Head of caudate nucleus (tissue), 42 donors: ENCODE measurements at regions not wholly inside any gene's neighbourhood (a gene's known extent, or its start where the extent isn't known, plus 50 kb on each side); places are given as distances from the start of the nearest gene placed in this dataset.
A peak's percentile ranks its signal among the peaks of the same experiment; 100 is the strongest.

Experiments used
- DNase-seq, 42 donors: peaks; one replicate each; pipeline versions ENCODE4 v3.0.0 to v3.0.0-alpha.2; 2020 to 2021; ENCODE audit warnings: mixed read lengths in 7 of 42
- intact Hi-C: fragments of 100-400 bp; cut with DNase I; formaldehyde crosslinking; loops from one replicate; pipeline ENCODE4 v1.15.0; 2022

DNA sequence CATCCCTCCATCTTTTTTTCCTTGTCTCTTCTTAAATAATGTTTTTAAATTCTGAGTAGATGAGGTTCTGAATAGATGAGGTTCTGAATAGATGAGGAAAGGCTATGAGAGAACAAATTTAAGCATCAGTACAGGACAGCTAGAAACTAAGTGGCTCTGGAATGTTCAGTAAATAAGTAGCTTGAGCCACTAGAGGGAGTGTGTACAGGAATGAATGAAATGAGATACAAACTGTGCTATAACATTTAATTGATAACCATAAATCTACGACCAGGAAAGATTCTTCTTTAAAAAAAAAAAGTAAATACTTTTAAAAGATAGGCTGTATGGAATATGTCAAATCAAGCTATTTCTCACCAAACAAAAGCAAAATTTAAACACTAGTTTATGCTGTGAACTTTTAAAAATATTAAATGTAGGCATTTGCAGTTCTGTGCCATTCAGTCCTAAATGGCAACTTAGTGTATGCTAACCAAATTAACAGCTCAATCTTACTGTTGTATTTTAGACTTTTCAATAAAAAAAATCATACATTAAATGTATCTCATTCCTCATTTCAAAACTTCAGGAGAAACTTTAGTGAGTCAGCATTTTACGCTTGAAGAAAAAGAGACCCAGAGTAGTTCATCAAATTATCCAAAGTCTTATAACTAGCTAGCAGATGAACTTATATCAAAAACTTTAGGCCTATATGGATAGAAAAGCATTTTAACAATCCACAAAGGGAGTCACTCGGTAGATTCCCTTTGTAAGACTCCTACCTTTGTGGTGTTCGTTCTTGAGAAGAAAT lies 70.4 kb upstream of the SNX2 start:
- DNase-seq: peak in 2 of 42 donors; percentile 10 to 11
- intact Hi-C loops: no loop called here

DNA sequence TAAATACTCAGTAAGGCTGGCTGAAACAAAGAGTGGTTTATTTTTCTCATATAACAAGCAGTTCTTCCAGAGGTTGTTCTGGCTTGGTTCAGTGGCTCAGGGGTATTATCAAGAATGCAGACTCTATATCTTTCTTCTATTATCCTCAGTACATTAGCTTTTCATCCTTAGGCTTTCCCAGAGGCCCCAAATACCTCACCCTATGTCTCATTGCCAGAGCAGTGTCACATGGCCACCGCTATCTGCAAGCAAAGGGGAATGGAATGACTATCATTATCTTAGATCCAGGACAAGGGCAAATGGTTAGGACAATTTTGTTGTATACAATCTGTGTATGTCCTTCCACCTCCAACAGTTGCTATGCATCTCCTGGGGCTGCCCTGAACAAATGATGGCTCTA lies 69.0 kb upstream of the SNX2 start:
- no peak for DNase-seq
- intact Hi-C loops: no loop called here

DNA sequence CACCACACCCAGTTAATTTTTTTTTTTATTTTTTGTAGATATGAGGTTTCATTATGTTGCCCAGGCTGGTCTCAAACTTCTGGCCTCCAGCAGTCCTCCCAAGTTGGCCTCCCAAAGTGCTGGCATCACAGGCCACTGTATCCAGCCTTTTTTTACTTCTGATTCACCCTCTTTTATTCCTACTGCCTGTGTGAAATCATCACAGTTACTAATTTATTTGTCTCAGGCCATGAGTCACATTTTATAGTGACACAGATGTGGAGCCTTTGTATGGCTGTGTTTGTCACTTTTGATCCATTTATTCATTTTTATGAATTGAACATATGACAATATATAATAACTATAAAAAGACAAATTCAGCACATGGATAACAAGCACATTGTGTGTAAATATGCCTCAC lies 67.1 kb upstream of the SNX2 start:
- no peak for DNase-seq
- intact Hi-C loops: no loop called here

DNA sequence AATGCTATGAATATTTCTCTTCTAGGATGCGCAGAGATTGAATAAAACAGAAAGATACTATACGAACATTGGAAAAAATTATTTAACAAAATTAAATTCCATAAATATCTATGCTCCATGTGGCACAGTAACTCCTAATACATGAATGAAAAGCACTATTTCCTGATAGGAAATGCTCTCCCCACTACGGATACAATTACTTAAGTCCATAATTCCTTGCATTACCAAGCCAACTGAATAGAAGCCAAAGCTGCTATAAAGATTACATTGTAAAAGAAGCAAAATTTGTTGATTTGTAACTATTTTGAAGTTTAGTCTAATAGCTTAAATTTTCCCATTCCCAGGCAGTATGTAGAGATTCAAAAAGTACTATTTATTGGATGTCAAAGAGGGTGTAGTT lies 61.8 kb upstream of the SNX2 start:
- DNase-seq: no peak
- intact Hi-C loops: no loop called here

DNA sequence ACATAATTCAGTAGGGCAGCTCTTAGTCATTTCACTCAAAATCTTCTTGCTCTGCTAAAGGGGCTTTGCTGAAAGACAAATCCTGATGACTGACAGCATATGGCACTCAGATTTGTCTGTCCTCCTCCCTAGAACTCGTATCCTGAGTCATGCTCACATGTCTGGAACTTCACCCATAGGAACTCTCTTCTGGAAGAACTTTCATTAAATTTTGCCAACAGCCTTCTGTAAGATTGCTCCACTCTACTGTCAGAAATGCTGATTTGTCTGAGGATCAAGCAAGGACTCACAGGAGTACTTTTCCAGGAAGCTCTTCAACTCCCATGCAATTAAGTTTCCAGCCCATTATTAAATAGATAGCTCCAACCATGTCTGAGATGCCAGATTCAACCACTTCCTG lies 59.8 kb upstream of the SNX2 start:
- intact Hi-C loops: no loop called here
- DNase-seq: no peak

DNA sequence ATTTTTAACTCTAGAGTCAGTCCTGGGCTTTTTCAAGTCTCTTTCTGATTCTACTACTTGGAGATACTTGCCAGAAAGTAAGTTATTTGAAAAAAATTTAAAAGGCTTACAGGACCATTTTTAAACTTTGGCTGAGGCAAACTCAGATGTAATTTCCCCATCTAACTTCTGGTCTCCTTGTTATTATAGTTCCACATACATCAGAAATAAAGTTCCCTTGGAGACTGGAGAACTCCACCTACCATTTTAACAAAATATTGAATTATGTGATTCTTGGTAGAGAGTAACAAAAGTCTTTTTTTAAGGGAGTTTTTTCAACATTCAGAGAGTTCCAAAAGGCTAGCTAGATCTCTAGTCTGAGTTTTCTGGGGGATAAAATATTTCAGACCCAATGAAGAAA lies 56.3 kb upstream of the SNX2 start:
- DNase-seq: no peak
- intact Hi-C loops: no loop called here

DNA sequence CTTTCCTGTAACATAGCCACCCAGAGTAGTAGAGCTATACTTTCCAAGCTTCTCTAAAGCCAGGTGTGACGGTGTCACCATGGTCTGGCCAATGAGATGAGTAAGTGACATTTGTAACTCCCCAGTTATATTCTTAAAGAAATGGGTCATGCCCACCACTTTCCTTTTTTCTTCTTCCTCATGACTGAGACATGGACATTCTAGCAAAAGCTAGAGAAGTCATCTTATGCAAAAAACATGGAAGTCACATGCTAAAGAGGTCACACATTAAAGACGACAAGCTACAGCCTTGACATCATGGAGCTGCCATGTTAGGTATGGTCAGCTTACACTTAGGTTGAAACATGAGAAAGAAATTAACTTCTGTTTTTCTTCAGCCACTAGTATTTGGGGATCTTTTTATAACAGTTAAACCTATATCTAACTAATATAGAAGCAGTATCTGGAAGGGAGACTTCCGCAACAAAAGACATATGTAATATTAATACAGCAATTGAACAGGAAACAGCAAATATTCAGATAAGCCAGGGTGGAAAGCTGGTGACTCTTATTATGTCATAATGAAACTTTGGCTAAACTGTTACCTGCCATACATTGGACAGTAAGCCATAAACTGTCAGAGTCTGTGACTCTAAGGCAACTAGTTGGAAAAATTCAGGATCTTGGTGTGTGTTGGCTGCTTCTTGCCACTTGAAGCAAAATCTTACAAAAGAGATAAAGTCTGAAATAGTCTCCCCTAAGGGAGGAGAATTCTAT lies 54.7 kb upstream of the SNX2 start:
- intact Hi-C loops: no loop called here
- no peak for DNase-seq

DNA sequence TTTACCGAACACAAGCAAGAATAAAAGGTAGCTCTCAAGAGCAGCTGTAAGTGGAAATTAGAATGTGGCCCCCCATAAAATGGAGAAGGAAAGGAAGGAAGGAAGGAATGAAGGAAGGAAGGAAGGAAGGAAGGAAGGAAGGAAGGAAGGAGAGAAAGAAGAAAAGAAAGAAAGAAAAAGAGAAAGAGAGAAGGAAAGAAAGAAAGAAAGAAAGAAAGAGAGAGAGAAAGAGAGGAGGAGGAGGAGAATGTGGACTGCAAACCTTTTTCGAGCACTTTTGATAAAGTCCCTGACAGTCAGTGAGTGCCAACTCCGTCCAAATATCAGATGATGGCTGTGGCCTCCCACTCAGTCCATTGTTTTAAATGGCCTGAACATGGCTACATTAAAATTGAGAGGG lies 53.8 kb upstream of the SNX2 start:
- intact Hi-C loops: no loop called here

DNA sequence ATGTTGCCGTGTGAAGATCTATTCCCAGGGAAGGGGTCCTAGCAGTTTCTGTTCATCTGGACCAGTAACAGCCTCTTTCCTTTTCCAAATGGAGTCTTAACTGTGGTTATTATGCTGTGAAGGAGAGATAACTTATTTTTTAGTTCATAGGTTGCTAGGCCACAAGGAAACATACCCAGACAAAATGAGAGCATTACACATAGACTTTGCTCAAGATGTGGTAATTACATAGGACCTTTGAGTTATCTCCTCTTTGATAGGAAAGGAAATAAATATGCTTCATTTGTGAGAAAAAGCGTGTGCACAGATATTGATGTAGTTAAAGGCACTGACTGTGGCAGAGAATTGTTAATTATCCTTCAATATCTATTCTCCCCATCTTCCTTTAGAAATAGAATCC lies 52.5 kb upstream of the SNX2 start:
- no peak for DNase-seq
- intact Hi-C loops: no loop called here

More for the DNA sequence above, 53.8 kb upstream of the SNX2 start:
- DNase-seq: no peak

DNA sequence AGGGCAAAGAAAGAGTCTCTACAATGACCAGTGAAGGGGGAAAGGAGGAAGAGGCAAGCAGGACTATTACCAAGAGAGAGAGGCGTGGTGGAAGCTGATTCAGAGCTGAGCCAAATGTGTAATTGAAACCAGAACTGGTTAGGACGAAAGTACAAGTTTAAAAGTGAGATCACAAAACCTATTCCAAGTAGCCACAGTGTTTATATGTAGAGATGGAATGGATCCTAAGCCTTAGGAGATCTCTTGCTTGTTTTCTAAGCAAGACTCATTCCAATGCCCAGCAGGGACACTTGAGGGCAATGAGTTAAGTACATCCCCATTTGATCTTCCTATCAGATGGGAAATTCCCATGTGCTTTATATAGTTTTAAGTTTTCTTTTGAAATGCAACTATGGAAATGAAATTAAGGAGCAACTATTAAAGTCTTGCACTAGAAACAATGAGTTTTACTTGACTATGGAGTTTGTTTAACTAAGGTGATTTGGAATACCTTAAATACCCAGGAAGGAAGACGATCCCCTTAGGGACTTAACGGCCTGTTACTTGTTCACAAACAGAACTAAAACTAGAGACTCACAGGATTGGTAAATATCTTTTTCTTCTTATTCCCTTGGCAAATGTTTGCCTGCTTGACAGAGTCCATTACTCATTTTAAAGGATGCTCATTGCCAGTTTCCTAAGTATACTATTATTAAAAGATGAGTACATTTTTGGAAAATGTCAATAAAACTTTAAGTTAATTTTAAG lies 51.1 kb upstream of the SNX2 start:
- no peak for DNase-seq
- intact Hi-C loops: no loop called here
